ENCODE measurements at regions not wholly inside any gene's neighbourhood (a gene's known extent, or its start where the extent isn't known, plus 50 kb on each side); places are given as distances from the start of the nearest gene placed in this dataset.

GRCh38 chr20:19807946-19808330 is 49.9 kb downstream of the RIN2 start:
- Histone ChIP-seq H3K4me1 (ENCODE audit: low read length) (no peaks in the 10 kb centered on the region; the same call in 1 of the 2 replicates), H4K20me1 (ENCODE audit: insufficient read depth, low read length) (no peaks in the 10 kb centered on the region), H3K9me3 (ENCODE audit: insufficient read depth, low read length) (no peaks in the 10 kb centered on the region), H3K9ac (ENCODE audit: low read length) (no peak overlapping the region), H3K36me3 (replicated peaks; ENCODE audit: low read depth, low read length) (no peaks in the 10 kb centered on the region), H3K4me2 (ENCODE audit: low read length) (no peak overlapping the region), H3K27ac (ENCODE audit: low read length) (no peak overlapping the region), H2AFZ (ENCODE audit: low read depth, low read length) (no peak overlapping the region), H3K4me3 (ENCODE audit: low read length) (no peak overlapping the region), H3K27me3 (ENCODE audit: low read depth, low read length) (peaks cover 23% of the 10 kb centered on the region), H3K79me2 (ENCODE audit: low read length) (no peaks in the 10 kb centered on the region)
- TF ChIP-seq CTCF (IDR thresholded peaks at IDR 0.05; ENCODE audit: low read depth, low read length) (no peak), EZH2phosphoT487 (IDR thresholded peaks at IDR 0.05; ENCODE audit: low read depth) (no peak)

DNA sequence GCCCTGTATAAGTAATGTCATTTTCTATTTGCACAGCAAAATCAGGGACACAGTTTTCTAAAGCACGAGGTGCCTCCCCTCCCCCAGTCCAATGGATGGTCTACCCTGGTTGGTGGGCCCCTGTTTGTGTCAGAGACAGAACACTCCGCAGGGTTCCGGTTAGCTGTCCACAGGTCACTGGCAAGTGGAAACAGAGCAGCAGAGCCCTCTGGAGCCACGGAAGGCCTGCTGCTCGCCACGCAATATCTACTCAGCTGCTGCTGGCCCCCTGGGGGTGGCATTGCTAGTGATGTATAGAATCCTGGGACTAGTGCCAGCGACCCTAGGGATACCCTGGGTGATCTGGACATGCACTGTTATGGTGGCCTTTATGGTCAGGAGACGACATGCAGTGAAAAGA is 50.4 kb downstream of the RIN2 start:
- H4K20me1 ChIP-seq (ENCODE audit: insufficient read depth, low read length), result no peaks in the 10 kb centered on the region
- H3K9me3 ChIP-seq (ENCODE audit: insufficient read depth, low read length), result no peaks in the 10 kb centered on the region
- H3K27ac ChIP-seq (ENCODE audit: low read length), result no peak overlapping the region
- no peaks in the 10 kb centered on the region for H3K79me2 ChIP-seq (ENCODE audit: low read length)
- no peak for TF ChIP-seq CTCF (IDR thresholded peaks at IDR 0.05; ENCODE audit: low read depth, low read length)
- no peak for TF ChIP-seq EZH2phosphoT487 (IDR thresholded peaks at IDR 0.05; ENCODE audit: low read depth)
- no peak overlapping the region for H3K4me2 ChIP-seq (ENCODE audit: low read length)
- H2AFZ ChIP-seq (ENCODE audit: low read depth, low read length), result no peak overlapping the region
- no peaks in the 10 kb centered on the region for H3K36me3 ChIP-seq (replicated peaks; ENCODE audit: low read depth, low read length)
- no peaks in the 10 kb centered on the region; the same call in 1 of the 2 replicates for H3K4me1 ChIP-seq (ENCODE audit: low read length)
- H3K9ac ChIP-seq (ENCODE audit: low read length), result no peak overlapping the region
- H3K27me3 ChIP-seq (ENCODE audit: low read depth, low read length), result peaks cover 23% of the 10 kb centered on the region
- no peak overlapping the region for H3K4me3 ChIP-seq (ENCODE audit: low read length)

- Histone ChIP-seq H3K4me2 (ENCODE audit: low read length) (no peak overlapping the region), H4K20me1 (ENCODE audit: insufficient read depth, low read length) (no peaks in the 10 kb centered on the region), H3K27ac (ENCODE audit: low read length) (no peak overlapping the region), H3K9ac (ENCODE audit: low read length) (no peak overlapping the region), H3K27me3 (ENCODE audit: low read depth, low read length) (peaks cover 18% of the 10 kb centered on the region), H2AFZ (ENCODE audit: low read depth, low read length) (no peak overlapping the region), H3K36me3 (replicated peaks; ENCODE audit: low read depth, low read length) (no peaks in the 10 kb centered on the region), H3K9me3 (ENCODE audit: insufficient read depth, low read length) (no peaks in the 10 kb centered on the region), H3K4me3 (ENCODE audit: low read length) (no peak overlapping the region), H3K4me1 (ENCODE audit: low read length) (no peaks in the 10 kb centered on the region; the same call in 1 of the 2 replicates), H3K79me2 (ENCODE audit: low read length) (no peaks in the 10 kb centered on the region)
- TF ChIP-seq CTCF (IDR thresholded peaks at IDR 0.05; ENCODE audit: low read depth, low read length) (no peak), EZH2phosphoT487 (IDR thresholded peaks at IDR 0.05; ENCODE audit: low read depth) (no peak)
Observed at GRCh38 chr20:19809505-19809904, 51.4 kb downstream of the RIN2 start.

- Histone ChIP-seq H3K9me3 (ENCODE audit: insufficient read depth, low read length) (no peaks in the 10 kb centered on the region), H3K36me3 (replicated peaks; ENCODE audit: low read depth, low read length) (no peaks in the 10 kb centered on the region), H3K4me1 (ENCODE audit: low read length) (peaks cover 10% of the 10 kb centered on the region), H3K4me3 (ENCODE audit: low read length) (no peak overlapping the region), H3K27ac (ENCODE audit: low read length) (no peak overlapping the region), H4K20me1 (ENCODE audit: insufficient read depth, low read length) (no peaks in the 10 kb centered on the region), H3K27me3 (ENCODE audit: low read depth, low read length) (peaks cover 18% of the 10 kb centered on the region), H3K4me2 (ENCODE audit: low read length) (no peak overlapping the region), H3K79me2 (ENCODE audit: low read length) (no peaks in the 10 kb centered on the region), H3K9ac (ENCODE audit: low read length) (no peak overlapping the region), H2AFZ (ENCODE audit: low read depth, low read length) (no peak overlapping the region)
- TF ChIP-seq CTCF (IDR thresholded peaks at IDR 0.05; ENCODE audit: low read depth, low read length), result no peak
- TF ChIP-seq EZH2phosphoT487 (IDR thresholded peaks at IDR 0.05; ENCODE audit: low read depth), result no peak
Observed at GRCh38 chr20:19811231-19811630, 53.2 kb downstream of the RIN2 start.
